ENCODE measurements at regions not wholly inside any gene's neighbourhood (a gene's known extent, or its start where the extent isn't known, plus 50 kb on each side); places are given as distances from the start of the nearest gene placed in this dataset.
A peak's percentile ranks its signal among the peaks of the same experiment; 100 is the strongest.

GRCh38 chr9:115930472-115930871 lies 223.1 kb upstream of the PAPPA start:
- H3K4me1 ChIP-seq (ENCODE audit: control insufficient read depth in 1 of 2, insufficient read depth in 2 of 2, low read depth in 1 of 2, low read length in 1 of 2) = no peaks in the 10 kb centered on the region; a peak in 1 of 4 replicates
- H3K36me3 ChIP-seq (replicated peaks in 1 of 2; ENCODE audit: control insufficient read depth in 1 of 2, insufficient read depth in 2 of 2, low read length in 1 of 2) = no peaks in the 10 kb centered on the region
- peak overlapping the region; percentile 49; the same call in 1 of the 2 replicates for H2AFZ ChIP-seq (ENCODE audit: low read depth)
- H3F3A ChIP-seq (replicated peaks; ENCODE audit: insufficient read depth) = no peaks in the 10 kb centered on the region
- POLR2A ChIA-PET = no interaction called here
- no peaks in the 10 kb centered on the region for H4K20me1 ChIP-seq (ENCODE audit: insufficient read depth)
- DNase-seq = no peak
- H3K9me2 ChIP-seq = 0 out of 2 replicates have a peak, but pooled peaks cover 3% of the 10 kb centered on the region
- CTCF ChIA-PET = interaction anchor here (0.9 kb wide), 1 partner anchor 337 kb away, joined by 3 read pairs; no protein-coding TSS in a partner anchor
- TF ChIP-seq EP300 (IDR thresholded peaks at IDR 0.05; ENCODE audit: borderline replicate concordance in 1 of 2, low read depth in 1 of 2, low read length in 1 of 2) (0 out of 4 replicates have a peak, but pooled peaks of 1 of the 2 experiments have one; percentile 14), GATA2 (CRISPR knock-in tag; IDR thresholded peaks at IDR 0.05) (no peak), TCF12 (IDR thresholded peaks at IDR 0.05) (peak; percentile 48; the same call in 1 of the 2 replicates), RCOR1 (IDR thresholded peaks at IDR 0.05; ENCODE audit: low read length) (no peak), CTCF (IDR thresholded peaks at IDR 0.05) (no peak), NRF1 (IDR thresholded peaks at IDR 0.05; ENCODE audit: low read depth, low read length) (no peak), PBX3 (IDR thresholded peaks at IDR 0.05) (peak; percentile 80), USF1 (IDR thresholded peaks at IDR 0.05; ENCODE audit: borderline replicate concordance, low read depth) (no peak), CHD2 (IDR thresholded peaks at IDR 0.05; ENCODE audit: low read length, partially characterized antibody) (no peak), RFX5 (IDR thresholded peaks at IDR 0.05; ENCODE audit: low read length) (no peak), SMC3 (IDR thresholded peaks at IDR 0.05; ENCODE audit: low read depth, low read length) (no peak), RXRA (IDR thresholded peaks at IDR 0.05; ENCODE audit: borderline replicate concordance, low read depth) (no peak), JUND (IDR thresholded peaks at IDR 0.05) (0 out of 2 replicates have a peak, but pooled peaks have one; percentile 14), NFIC (IDR thresholded peaks at IDR 0.05; ENCODE audit: borderline replicate concordance) (peak; percentile 11; the same call in 1 of the 2 replicates), ELF1 (IDR thresholded peaks at IDR 0.05) (no peak), FOXJ3 (CRISPR knock-in tag; IDR thresholded peaks at IDR 0.05) (no peak)
- no peak overlapping the region for H3K27ac ChIP-seq (ENCODE audit: low read depth in 2 of 2, low read length in 1 of 2)
- no peaks in the 10 kb centered on the region for H3K27me3 ChIP-seq (ENCODE audit: insufficient read depth)
- no peak overlapping the region for H3K4me2 ChIP-seq
- H3K9me3 ChIP-seq = no peaks in the 10 kb centered on the region
- H3K4me3 ChIP-seq (ENCODE audit: low read depth in 2 of 2, low read length in 1 of 2) = no peak overlapping the region
- no peak overlapping the region for H3K9ac ChIP-seq
- H3K79me2 ChIP-seq (ENCODE audit: insufficient read depth) = no peaks in the 10 kb centered on the region

- POLR2A ChIA-PET = no interaction called here
- CTCF ChIA-PET = no interaction called here
Measured at GRCh38 chr9:115938479-115938878, 215.1 kb upstream of the PAPPA start.

More at GRCh38 chr9:115938479-115938878, 215.1 kb upstream of the PAPPA start:
- no peak for TF ChIP-seq NFIC (IDR thresholded peaks at IDR 0.05; ENCODE audit: borderline replicate concordance)
- no peak overlapping the region for H2AFZ ChIP-seq (ENCODE audit: low read depth)
- no peaks in the 10 kb centered on the region for H3K9me2 ChIP-seq
- no peaks in the 10 kb centered on the region for H3K9me3 ChIP-seq
- H3K4me3 ChIP-seq (ENCODE audit: low read depth in 2 of 2, low read length in 1 of 2) = no peak overlapping the region
- WGBS (ENCODE audit: low lambda C conversion rate) = 100% methylated on average over 1 of the region's 1 CpG
- H3F3A ChIP-seq (replicated peaks; ENCODE audit: insufficient read depth) = peaks cover 30% of the 10 kb centered on the region
- H4K20me1 ChIP-seq (ENCODE audit: insufficient read depth) = no peaks in the 10 kb centered on the region
- H3K36me3 ChIP-seq (replicated peaks in 1 of 2; ENCODE audit: control insufficient read depth in 1 of 2, insufficient read depth in 2 of 2, low read length in 1 of 2) = no peaks in the 10 kb centered on the region
- DNase-seq = no peak
- no peaks in the 10 kb centered on the region for H3K27me3 ChIP-seq (ENCODE audit: insufficient read depth)
- H3K79me2 ChIP-seq (ENCODE audit: insufficient read depth) = no peaks in the 10 kb centered on the region
- H3K27ac ChIP-seq (ENCODE audit: low read depth in 2 of 2, low read length in 1 of 2) = peak overlapping the region in 1 of 2 experiments; percentile 81; a peak in 2 of 4 replicates
- H3K4me1 ChIP-seq (ENCODE audit: control insufficient read depth in 1 of 2, insufficient read depth in 2 of 2, low read depth in 1 of 2, low read length in 1 of 2) = peaks cover 0 to 13% of the 10 kb centered on the region in 2 experiments; a peak in 2 of 4 replicates
- no peak overlapping the region for H3K9ac ChIP-seq
- H3K4me2 ChIP-seq = no peak overlapping the region

Measured in SK-N-SH (cell line).